ENCODE measurements at regions not wholly inside any gene's neighbourhood (a gene's known extent, or its start where the extent isn't known, plus 50 kb on each side); places are given as distances from the start of the nearest gene placed in this dataset.

GRCh38 chr7:13061115-13061514 lies 373.7 kb downstream of the ARL4A start:
- H3K9ac ChIP-seq (ENCODE audit: low read length): no peak overlapping the region
- no peaks in the 10 kb centered on the region for H3K36me3 ChIP-seq (ENCODE audit: control insufficient read depth, insufficient read depth, low read length)
- no peaks in the 10 kb centered on the region for H3K9me3 ChIP-seq (ENCODE audit: control insufficient read depth, low read length)
- no peaks in the 10 kb centered on the region for H3K4me1 ChIP-seq (ENCODE audit: control insufficient read depth, insufficient read depth, low read length)
- no peak overlapping the region for H3K4me3 ChIP-seq (ENCODE audit: low read length)
- H3K27me3 ChIP-seq (ENCODE audit: control insufficient read depth, insufficient read depth, low read length): no peaks in the 10 kb centered on the region

GRCh38 chr7:13062631-13063030 lies 375.2 kb downstream of the ARL4A start:
- H3K4me1 ChIP-seq (ENCODE audit: control insufficient read depth, insufficient read depth, low read length): no peaks in the 10 kb centered on the region
- no peaks in the 10 kb centered on the region for H3K36me3 ChIP-seq (ENCODE audit: control insufficient read depth, insufficient read depth, low read length)
- H3K4me3 ChIP-seq (ENCODE audit: low read length): no peak overlapping the region
- no peaks in the 10 kb centered on the region for H3K27me3 ChIP-seq (ENCODE audit: control insufficient read depth, insufficient read depth, low read length)
- H3K9me3 ChIP-seq (ENCODE audit: control insufficient read depth, low read length): no peaks in the 10 kb centered on the region
- H3K9ac ChIP-seq (ENCODE audit: low read length): no peak overlapping the region

DNA sequence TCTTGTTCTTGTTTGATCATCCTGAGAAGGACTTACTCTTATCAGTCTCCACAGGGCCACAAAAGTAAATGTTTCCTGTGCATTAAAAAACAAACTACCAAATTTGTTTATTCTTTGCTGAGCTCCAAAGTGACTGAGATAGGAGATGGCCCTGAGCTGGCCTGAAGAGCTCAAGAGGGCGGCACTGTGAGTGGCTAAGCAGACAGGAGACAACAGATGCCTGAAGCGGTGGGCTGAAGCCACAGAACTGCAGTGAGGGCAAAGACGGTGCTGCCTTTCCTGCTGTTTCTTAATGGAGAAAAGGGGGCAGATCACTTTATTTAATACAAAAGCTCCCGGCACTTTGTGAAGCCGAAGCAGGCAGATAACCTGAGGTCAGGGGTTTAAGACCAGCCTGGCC lies 379.6 kb downstream of the ARL4A start:
- H3K4me3 ChIP-seq (ENCODE audit: low read length): no peak overlapping the region
- no peaks in the 10 kb centered on the region for H3K36me3 ChIP-seq (ENCODE audit: control insufficient read depth, insufficient read depth, low read length)
- H3K9ac ChIP-seq (ENCODE audit: low read length): no peak overlapping the region
- H3K27me3 ChIP-seq (ENCODE audit: control insufficient read depth, insufficient read depth, low read length): no peaks in the 10 kb centered on the region
- H3K9me3 ChIP-seq (ENCODE audit: control insufficient read depth, low read length): no peaks in the 10 kb centered on the region
- H3K4me1 ChIP-seq (ENCODE audit: control insufficient read depth, insufficient read depth, low read length): no peaks in the 10 kb centered on the region

DNA sequence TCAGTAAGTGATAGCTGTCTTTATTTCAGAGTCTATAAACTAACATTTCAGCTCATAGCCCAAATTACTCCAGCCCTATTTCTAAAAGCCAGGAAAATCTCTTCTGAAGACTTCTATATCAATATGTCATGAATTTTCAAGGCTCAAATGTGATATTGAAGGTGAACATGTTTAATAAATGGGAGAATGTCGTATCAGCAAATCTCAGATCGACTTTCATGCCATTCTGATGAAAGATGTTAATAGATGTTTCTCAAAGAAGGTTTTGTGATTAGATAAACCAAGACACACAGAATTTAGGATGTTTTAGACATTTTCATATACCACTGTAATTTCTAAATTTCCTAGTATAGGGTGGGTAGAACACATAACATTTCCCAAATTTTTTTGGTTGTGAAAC lies 380.6 kb downstream of the ARL4A start:
- H3K9me3 ChIP-seq (ENCODE audit: control insufficient read depth, low read length): no peaks in the 10 kb centered on the region
- H3K9ac ChIP-seq (ENCODE audit: low read length): no peak overlapping the region
- no peaks in the 10 kb centered on the region for H3K4me1 ChIP-seq (ENCODE audit: control insufficient read depth, insufficient read depth, low read length)
- H3K4me3 ChIP-seq (ENCODE audit: low read length): no peak overlapping the region
- H3K36me3 ChIP-seq (ENCODE audit: control insufficient read depth, insufficient read depth, low read length): no peaks in the 10 kb centered on the region
- no peaks in the 10 kb centered on the region for H3K27me3 ChIP-seq (ENCODE audit: control insufficient read depth, insufficient read depth, low read length)

GRCh38 chr7:13069841-13070240 lies 382.4 kb downstream of the ARL4A start:
- no peaks in the 10 kb centered on the region for H3K4me1 ChIP-seq (ENCODE audit: control insufficient read depth, insufficient read depth, low read length)

DNA sequence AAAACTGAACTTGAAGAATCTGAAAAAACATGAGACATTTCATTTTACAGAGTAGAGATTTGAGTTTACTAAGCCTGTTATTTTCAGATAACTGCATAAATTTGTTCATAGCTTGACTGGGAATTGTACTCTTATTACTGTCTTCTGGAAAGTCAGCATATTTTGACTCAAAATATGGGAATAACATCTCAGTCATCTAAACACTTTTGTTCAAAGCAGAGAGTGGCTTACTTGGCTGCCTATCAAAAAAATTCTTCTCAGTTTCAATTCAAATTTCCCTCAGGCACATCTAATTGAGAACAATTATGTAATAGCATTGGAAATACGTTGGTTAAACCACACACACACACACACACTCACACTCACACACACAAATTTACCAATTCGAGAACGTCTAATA lies 384.6 kb downstream of the ARL4A start:
- no peak overlapping the region for H3K9ac ChIP-seq (ENCODE audit: low read length)
- no peak overlapping the region for H3K4me3 ChIP-seq (ENCODE audit: low read length)
- no peaks in the 10 kb centered on the region for H3K36me3 ChIP-seq (ENCODE audit: control insufficient read depth, insufficient read depth, low read length)
- H3K9me3 ChIP-seq (ENCODE audit: control insufficient read depth, low read length): no peaks in the 10 kb centered on the region
- no peaks in the 10 kb centered on the region for H3K4me1 ChIP-seq (ENCODE audit: control insufficient read depth, insufficient read depth, low read length)
- no peaks in the 10 kb centered on the region for H3K27me3 ChIP-seq (ENCODE audit: control insufficient read depth, insufficient read depth, low read length)

More at GRCh38 chr7:13069841-13070240, 382.4 kb downstream of the ARL4A start:
- H3K36me3 ChIP-seq (ENCODE audit: control insufficient read depth, insufficient read depth, low read length): no peaks in the 10 kb centered on the region
- no peak overlapping the region for H3K4me3 ChIP-seq (ENCODE audit: low read length)
- no peaks in the 10 kb centered on the region for H3K9me3 ChIP-seq (ENCODE audit: control insufficient read depth, low read length)
- H3K9ac ChIP-seq (ENCODE audit: low read length): no peak overlapping the region
- H3K27me3 ChIP-seq (ENCODE audit: control insufficient read depth, insufficient read depth, low read length): no peaks in the 10 kb centered on the region

DNA sequence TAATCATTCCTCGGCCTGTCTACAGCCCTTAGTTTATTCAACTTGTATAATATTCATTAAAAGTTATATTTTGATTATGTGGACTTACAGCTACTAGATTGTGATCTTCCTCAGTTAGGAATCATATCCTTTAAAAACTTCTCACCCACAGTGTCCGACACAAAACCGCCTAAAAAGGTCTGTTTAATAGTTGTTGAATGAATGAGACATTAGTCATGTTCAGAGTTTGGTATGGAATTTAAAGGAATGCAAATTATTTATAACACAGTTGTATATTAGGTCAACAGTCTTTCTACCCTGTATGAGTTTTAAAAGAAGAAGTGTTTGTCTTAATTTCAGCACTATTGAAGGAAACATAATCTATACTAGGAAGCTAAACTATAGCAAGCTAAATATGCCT lies 390.0 kb downstream of the ARL4A start:
- Histone ChIP-seq H3K4me1 (ENCODE audit: control insufficient read depth, insufficient read depth, low read length) (no peaks in the 10 kb centered on the region), H3K9ac (ENCODE audit: low read length) (no peak overlapping the region), H3K4me3 (ENCODE audit: low read length) (no peak overlapping the region), H3K9me3 (ENCODE audit: control insufficient read depth, low read length) (no peaks in the 10 kb centered on the region), H3K36me3 (ENCODE audit: control insufficient read depth, insufficient read depth, low read length) (no peaks in the 10 kb centered on the region), H3K27me3 (ENCODE audit: control insufficient read depth, insufficient read depth, low read length) (no peaks in the 10 kb centered on the region)

DNA sequence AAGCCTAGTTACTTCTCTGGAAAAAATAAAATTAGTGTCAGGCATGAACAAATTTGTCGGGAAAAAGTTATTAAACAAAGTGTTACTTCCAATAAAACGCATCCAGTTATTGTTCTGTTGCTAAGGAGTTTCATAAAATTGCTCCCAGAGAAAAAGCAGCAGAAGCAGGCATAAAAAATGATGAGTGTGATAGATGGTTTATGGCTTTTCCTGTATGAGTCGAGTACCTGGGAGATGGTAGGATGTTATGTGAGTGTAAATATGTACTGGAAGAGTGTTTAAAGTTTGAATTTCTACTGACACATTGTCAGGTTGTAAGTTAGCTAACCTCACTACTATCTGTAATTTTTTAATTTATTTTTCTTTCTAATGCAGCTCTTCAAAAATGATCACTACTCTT lies 390.7 kb downstream of the ARL4A start:
- H3K27me3 ChIP-seq (ENCODE audit: control insufficient read depth, insufficient read depth, low read length): no peaks in the 10 kb centered on the region
- no peaks in the 10 kb centered on the region for H3K9me3 ChIP-seq (ENCODE audit: control insufficient read depth, low read length)
- H3K4me3 ChIP-seq (ENCODE audit: low read length): no peak overlapping the region
- no peak overlapping the region for H3K9ac ChIP-seq (ENCODE audit: low read length)
- no peaks in the 10 kb centered on the region for H3K36me3 ChIP-seq (ENCODE audit: control insufficient read depth, insufficient read depth, low read length)
- no peaks in the 10 kb centered on the region for H3K4me1 ChIP-seq (ENCODE audit: control insufficient read depth, insufficient read depth, low read length)

- Histone ChIP-seq H3K4me3 (ENCODE audit: low read length) (no peak overlapping the region), H3K36me3 (ENCODE audit: control insufficient read depth, insufficient read depth, low read length) (no peaks in the 10 kb centered on the region), H3K9ac (ENCODE audit: low read length) (no peak overlapping the region), H3K9me3 (ENCODE audit: control insufficient read depth, low read length) (no peaks in the 10 kb centered on the region), H3K27me3 (ENCODE audit: control insufficient read depth, insufficient read depth, low read length) (no peaks in the 10 kb centered on the region), H3K4me1 (ENCODE audit: control insufficient read depth, insufficient read depth, low read length) (no peaks in the 10 kb centered on the region)
These were observed 403.5 kb downstream of the ARL4A start for GRCh38 chr7:13090959-13091358.

DNA sequence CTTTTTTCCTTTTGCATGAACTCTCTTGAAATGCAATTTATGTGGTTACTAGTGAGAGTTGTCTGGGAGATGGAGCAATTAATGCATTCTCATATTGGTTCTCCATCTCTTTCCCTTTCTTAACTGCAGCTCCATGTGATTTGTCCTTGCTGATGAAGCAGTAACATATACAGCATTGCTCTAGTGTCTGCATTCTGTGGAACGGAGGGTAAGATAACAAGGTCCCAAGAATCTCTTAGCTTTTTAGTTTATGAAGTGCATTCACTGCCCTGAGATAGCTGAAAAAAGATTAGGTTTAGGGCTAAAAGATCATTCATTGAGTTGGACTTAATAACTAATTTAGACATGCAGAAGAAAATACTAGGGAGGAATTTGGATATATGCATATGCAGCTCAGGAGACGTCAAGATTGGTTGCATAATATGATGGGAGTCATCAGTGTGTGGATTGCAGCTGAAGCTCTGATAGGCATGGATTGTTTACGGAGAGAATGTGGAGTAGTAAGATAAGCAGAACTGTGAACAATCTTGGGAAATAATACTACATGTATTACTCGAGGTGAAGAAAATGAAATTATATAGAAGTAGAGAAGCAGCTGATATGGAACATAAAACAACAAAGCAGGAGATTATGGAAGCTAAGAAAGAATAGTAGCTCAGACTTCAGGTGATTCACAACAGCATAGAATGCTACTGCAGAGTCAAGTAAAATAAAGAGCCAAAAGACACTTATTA lies 404.7 kb downstream of the ARL4A start:
- no peaks in the 10 kb centered on the region for H3K36me3 ChIP-seq (ENCODE audit: control insufficient read depth, insufficient read depth, low read length)
- no peaks in the 10 kb centered on the region for H3K4me1 ChIP-seq (ENCODE audit: control insufficient read depth, insufficient read depth, low read length)
- no peak overlapping the region for H3K4me3 ChIP-seq (ENCODE audit: low read length)

GRCh38 chr7:13092708-13093005 lies 405.2 kb downstream of the ARL4A start:
- H3K36me3 ChIP-seq (ENCODE audit: control insufficient read depth, insufficient read depth, low read length): no peaks in the 10 kb centered on the region
- no peak overlapping the region for H3K9ac ChIP-seq (ENCODE audit: low read length)
- H3K9me3 ChIP-seq (ENCODE audit: control insufficient read depth, low read length): no peaks in the 10 kb centered on the region
- H3K4me1 ChIP-seq (ENCODE audit: control insufficient read depth, insufficient read depth, low read length): no peaks in the 10 kb centered on the region
- no peaks in the 10 kb centered on the region for H3K27me3 ChIP-seq (ENCODE audit: control insufficient read depth, insufficient read depth, low read length)
- H3K4me3 ChIP-seq (ENCODE audit: low read length): no peak overlapping the region

More for the DNA sequence above, 404.7 kb downstream of the ARL4A start:
- no peak overlapping the region for H3K9ac ChIP-seq (ENCODE audit: low read length)
- H3K9me3 ChIP-seq (ENCODE audit: control insufficient read depth, low read length): no peaks in the 10 kb centered on the region
- no peaks in the 10 kb centered on the region for H3K27me3 ChIP-seq (ENCODE audit: control insufficient read depth, insufficient read depth, low read length)

- no peaks in the 10 kb centered on the region for H3K9me3 ChIP-seq (ENCODE audit: control insufficient read depth, low read length)
- H3K36me3 ChIP-seq (ENCODE audit: control insufficient read depth, insufficient read depth, low read length): no peaks in the 10 kb centered on the region
- H3K4me1 ChIP-seq (ENCODE audit: control insufficient read depth, insufficient read depth, low read length): no peaks in the 10 kb centered on the region
- H3K27me3 ChIP-seq (ENCODE audit: control insufficient read depth, insufficient read depth, low read length): no peaks in the 10 kb centered on the region
- no peak overlapping the region for H3K9ac ChIP-seq (ENCODE audit: low read length)
- no peak overlapping the region for H3K4me3 ChIP-seq (ENCODE audit: low read length)
These were observed 405.7 kb downstream of the ARL4A start for GRCh38 chr7:13093160-13093559.

- Histone ChIP-seq H3K9me3 (ENCODE audit: control insufficient read depth, low read length) (no peaks in the 10 kb centered on the region), H3K36me3 (ENCODE audit: control insufficient read depth, insufficient read depth, low read length) (no peaks in the 10 kb centered on the region), H3K27me3 (ENCODE audit: control insufficient read depth, insufficient read depth, low read length) (no peaks in the 10 kb centered on the region), H3K4me3 (ENCODE audit: low read length) (no peak overlapping the region), H3K4me1 (ENCODE audit: control insufficient read depth, insufficient read depth, low read length) (no peaks in the 10 kb centered on the region), H3K9ac (ENCODE audit: low read length) (no peak overlapping the region)
These were observed 410.1 kb downstream of the ARL4A start for GRCh38 chr7:13097499-13097898.
